ENCODE measurements at regions not wholly inside any gene's neighbourhood (a gene's known extent, or its start where the extent isn't known, plus 50 kb on each side); places are given as distances from the start of the nearest gene placed in this dataset.

DNA sequence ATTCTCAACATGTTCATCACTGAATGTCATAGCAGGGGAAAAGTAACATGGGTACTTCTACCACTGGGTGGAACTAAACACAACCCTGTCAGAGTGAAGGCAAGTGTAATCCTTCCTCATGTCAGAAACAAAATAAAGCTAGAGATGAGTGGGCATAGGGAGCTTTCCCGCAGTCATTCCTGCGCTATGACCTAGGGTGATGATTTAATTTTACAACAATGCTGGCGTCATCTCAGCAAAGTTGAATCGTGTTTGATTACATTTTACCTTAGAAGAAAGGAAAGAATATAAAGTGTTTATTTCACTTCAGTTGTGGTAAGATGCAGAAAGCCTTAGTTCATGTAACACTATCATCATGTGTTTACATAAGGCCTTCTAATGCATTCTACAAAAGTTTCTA, 355.6 kb downstream of the METTL15 start:
- H3K4me3 ChIP-seq (ENCODE audit: low read depth, low read length): no peak overlapping the region
- TF ChIP-seq, protein P1, sequence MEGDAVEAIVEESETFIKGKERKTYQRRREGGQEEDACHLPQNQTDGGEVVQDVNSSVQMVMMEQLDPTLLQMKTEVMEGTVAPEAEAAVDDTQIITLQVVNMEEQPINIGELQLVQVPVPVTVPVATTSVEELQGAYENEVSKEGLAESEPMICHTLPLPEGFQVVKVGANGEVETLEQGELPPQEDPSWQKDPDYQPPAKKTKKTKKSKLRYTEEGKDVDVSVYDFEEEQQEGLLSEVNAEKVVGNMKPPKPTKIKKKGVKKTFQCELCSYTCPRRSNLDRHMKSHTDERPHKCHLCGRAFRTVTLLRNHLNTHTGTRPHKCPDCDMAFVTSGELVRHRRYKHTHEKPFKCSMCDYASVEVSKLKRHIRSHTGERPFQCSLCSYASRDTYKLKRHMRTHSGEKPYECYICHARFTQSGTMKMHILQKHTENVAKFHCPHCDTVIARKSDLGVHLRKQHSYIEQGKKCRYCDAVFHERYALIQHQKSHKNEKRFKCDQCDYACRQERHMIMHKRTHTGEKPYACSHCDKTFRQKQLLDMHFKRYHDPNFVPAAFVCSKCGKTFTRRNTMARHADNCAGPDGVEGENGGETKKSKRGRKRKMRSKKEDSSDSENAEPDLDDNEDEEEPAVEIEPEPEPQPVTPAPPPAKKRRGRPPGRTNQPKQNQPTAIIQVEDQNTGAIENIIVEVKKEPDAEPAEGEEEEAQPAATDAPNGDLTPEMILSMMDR (IDR thresholded peaks at IDR 0.05; ENCODE audit: insufficient read depth, low read length): no peak
- DNase-seq (ENCODE audit: low read depth): peak; percentile 27

DNA sequence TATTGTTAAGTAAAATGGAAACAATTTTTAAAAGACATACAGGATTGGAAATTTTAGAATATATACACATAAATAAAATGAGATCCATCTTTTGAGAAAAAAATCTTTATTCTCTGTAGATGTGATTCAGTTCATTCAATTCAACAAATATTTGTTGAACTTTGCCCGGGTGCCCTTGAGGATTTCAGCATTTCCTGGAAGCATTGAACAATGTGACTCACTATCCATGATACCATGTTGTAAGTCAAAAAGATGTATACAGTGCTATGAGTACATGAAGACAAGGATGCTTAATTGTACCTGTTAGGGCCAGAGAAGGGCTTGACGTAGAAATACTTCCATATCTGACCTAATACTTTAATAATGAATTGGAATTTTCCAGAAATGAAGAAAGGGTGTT, 353.7 kb downstream of the METTL15 start:
- peak; percentile 28 for DNase-seq (ENCODE audit: low read depth)
- TF ChIP-seq, protein P1 (IDR thresholded peaks at IDR 0.05; ENCODE audit: insufficient read depth, low read length): no peak
- no peak overlapping the region for H3K4me3 ChIP-seq (ENCODE audit: low read depth, low read length)

DNA sequence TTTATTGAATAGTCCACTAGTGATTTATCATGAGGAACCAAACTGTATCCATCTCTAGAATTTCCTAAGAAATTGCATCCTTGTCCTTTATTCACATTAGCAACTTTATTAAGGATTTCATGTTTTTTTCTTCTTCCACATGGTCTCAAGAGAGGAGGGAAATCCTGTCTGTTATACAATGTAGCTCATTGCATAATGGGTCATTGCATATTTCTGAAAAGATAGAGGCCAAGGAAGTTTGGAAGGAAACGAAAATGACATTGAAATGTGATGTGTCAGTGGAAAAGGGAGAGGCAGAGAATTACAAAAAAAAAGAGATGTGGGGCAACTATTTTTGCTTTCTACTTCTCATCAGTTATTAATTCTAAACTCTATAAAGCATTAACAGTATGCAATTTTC, 353.1 kb downstream of the METTL15 start:
- peak; percentile 84 for DNase-seq (ENCODE audit: low read depth)
- TF ChIP-seq, protein P1 (IDR thresholded peaks at IDR 0.05; ENCODE audit: insufficient read depth, low read length): no peak

DNA sequence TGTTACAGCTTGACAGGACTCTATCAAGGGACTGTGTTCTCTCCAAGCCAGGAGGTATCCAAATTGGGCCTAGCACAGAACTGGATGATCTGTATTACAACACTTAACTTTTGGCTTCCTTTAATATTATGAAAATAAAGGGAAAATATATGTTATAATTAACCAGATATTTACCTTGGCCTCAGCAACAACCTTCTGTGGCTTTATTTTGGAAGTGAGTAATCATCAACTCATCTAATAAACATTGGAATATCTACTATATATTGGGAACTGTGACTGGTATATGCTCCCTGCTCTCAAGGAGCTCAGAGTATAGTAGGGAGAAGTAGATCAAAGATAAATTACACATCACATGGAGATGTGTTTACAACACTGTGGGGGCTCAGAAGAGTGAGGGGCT, 352.2 kb downstream of the METTL15 start:
- DNase-seq (ENCODE audit: low read depth): peak; percentile 15
- H3K4me3 ChIP-seq (ENCODE audit: low read depth, low read length): no peak overlapping the region
- TF ChIP-seq, protein P1 (IDR thresholded peaks at IDR 0.05; ENCODE audit: insufficient read depth, low read length): no peak

More for the DNA sequence above, 353.1 kb downstream of the METTL15 start:
- no peak overlapping the region for H3K4me3 ChIP-seq (ENCODE audit: low read depth, low read length)

DNA sequence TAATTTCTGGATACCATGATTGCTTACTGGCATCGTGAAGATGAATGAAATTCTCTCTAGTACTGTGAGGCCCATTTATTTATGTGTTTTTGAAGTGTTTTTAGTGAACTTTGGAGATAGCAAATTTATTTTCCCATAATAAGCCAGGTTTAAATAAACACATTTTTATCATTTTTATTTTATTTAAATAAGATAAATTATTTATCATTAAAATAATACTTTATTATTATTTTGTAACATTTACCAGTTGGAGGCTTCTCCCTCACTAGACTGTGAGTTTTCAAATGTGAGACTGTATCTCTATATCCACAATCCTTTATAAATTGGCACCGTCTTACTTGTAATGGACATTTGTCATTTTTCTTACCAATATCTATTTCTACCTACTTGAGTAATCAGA, 351.7 kb downstream of the METTL15 start:
- TF ChIP-seq, protein P1 (IDR thresholded peaks at IDR 0.05; ENCODE audit: insufficient read depth, low read length): no peak
- H3K4me3 ChIP-seq (ENCODE audit: low read depth, low read length): no peak overlapping the region
- no peak for DNase-seq (ENCODE audit: low read depth)

DNA sequence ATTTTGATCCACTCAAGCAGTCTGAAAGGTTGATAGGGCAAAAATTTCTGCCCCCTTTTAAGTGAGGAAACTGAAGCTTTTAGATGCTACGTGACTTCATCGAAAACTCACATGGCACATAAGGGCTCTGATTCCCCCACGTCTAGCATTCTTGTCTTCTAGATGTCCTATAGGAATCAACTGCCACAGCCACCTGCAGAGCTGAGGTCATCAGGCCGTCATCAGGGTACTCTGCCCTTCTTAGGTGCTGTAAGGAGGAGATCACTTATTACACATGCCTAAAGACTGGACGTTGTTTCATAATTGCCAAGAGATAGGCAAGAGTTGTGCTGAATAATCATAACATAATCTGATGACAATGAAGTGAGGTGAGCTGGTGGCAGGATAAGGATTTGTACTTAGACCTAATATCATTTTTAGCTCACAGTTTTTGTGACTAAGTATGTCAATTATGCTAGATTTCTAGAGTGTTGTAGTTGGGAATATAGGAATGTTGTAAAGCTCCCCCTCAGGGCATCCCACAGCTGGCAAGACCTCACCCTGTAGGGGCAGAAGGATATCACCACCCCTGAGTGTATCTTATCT, 349.4 kb downstream of the METTL15 start:
- no peak for DNase-seq (ENCODE audit: low read depth)
- H3K4me3 ChIP-seq (ENCODE audit: low read depth, low read length): no peak overlapping the region
- TF ChIP-seq, protein P1 (IDR thresholded peaks at IDR 0.05; ENCODE audit: insufficient read depth, low read length): no peak

DNA sequence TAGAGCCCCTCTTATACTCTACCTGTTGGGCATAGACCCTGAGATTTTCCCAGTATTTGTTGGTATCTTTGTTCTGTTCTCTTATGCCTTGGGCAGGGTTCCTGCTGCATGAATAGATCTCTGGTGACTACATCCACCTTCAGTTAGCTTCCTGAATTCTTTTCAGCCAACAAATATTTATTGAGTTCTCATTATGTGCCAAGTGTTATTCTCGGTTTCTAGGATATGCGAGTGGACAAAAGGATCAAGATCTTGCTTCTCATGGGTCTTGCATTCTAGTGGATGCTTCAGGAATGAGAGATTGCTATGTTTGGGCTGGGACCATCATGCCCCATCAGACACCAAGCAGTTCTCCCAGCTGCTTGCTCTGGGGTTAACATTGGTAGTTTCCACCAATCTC, 340.0 kb downstream of the METTL15 start:
- TF ChIP-seq, protein P1 (IDR thresholded peaks at IDR 0.05; ENCODE audit: insufficient read depth, low read length): no peak
- DNase-seq (ENCODE audit: low read depth): no peak
- no peak overlapping the region for H3K4me3 ChIP-seq (ENCODE audit: low read depth, low read length)
